Astrocyte of the spinal cord (primary cell): ENCODE measurements at regions not wholly inside any gene's neighbourhood (a gene's known extent, or its start where the extent isn't known, plus 50 kb on each side); places are given as distances from the start of the nearest gene placed in this dataset.

Source experiments
- DNase-seq: peaks from one replicate; pipeline ENCODE4 v3.0.0; 2011; ENCODE audit warnings: low read depth, low spot score
- H3K4me3 ChIP-seq: 2 replicates; pipeline ENCODE4 v1.5.1; 2011; ENCODE audit warnings: low read depth, mild to moderate bottlenecking, low read length, moderate library complexity
- in situ Hi-C: cut with HindIII; loops from 2 replicates; pipeline ENCODE4 v1.10.0; 2017; ENCODE audit warnings: low sequenced_read_pairs
- TF ChIP-seq, protein P1 (sequence below): IDR thresholded peaks from 2 replicates; pipeline ENCODE4 v1.5.1; 2012; ENCODE audit warnings: low read depth, mild to moderate bottlenecking, low read length, inconsistent platforms

DNA sequence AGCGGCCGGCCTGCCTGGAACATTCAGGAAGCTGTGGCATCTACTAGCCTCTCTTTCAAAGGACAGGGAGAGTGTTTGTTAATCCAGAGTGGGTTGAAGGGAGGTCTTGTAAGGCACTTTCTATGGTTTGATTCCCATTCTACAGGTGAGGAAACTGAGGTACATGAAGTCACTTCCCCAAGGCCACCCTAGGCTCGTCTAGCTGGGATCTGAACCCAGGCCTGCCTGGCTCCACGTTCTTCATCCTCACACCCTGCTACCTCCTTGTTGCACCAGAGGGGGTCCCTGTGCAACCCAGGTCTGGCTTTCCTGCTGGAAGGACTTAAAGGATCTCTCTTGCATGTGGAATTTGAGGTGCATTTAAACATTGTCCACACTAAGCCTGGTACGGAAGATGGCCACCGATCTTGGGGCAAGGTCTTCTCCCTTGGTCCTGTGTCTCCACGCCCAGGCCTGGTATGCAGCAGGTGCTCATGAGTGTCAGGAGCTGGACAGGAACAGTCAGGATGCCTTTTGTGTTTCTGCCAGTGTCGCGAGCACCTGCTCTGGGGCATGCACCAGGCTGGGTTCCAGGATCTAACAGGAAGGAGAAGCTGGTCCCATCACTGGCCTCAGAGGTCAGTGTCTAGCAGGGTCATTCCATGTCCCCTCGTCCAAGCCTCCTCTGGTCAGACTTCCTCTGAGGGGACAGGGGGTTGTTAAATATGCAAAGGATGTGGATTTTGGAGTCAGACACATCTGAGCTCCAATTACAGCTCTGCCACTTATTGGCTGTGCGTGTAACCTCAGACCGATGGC, 103.2 kb upstream of the RUNX3 start:
- H3K4me3 ChIP-seq = no peak overlapping the region
- TF ChIP-seq, protein P1, sequence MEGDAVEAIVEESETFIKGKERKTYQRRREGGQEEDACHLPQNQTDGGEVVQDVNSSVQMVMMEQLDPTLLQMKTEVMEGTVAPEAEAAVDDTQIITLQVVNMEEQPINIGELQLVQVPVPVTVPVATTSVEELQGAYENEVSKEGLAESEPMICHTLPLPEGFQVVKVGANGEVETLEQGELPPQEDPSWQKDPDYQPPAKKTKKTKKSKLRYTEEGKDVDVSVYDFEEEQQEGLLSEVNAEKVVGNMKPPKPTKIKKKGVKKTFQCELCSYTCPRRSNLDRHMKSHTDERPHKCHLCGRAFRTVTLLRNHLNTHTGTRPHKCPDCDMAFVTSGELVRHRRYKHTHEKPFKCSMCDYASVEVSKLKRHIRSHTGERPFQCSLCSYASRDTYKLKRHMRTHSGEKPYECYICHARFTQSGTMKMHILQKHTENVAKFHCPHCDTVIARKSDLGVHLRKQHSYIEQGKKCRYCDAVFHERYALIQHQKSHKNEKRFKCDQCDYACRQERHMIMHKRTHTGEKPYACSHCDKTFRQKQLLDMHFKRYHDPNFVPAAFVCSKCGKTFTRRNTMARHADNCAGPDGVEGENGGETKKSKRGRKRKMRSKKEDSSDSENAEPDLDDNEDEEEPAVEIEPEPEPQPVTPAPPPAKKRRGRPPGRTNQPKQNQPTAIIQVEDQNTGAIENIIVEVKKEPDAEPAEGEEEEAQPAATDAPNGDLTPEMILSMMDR = no peak
- in situ Hi-C loops = no loop called here
- DNase-seq = no peak

GRCh38 chr1:25031966-25032667, 102.0 kb upstream of the RUNX3 start:
- TF ChIP-seq, protein P1 = no peak
- in situ Hi-C loops = no loop called here
- DNase-seq = peak; percentile 73

GRCh38 chr1:25031601-25031965, 101.5 kb upstream of the RUNX3 start:
- no peak overlapping the region for H3K4me3 ChIP-seq
- DNase-seq = peak; percentile 23
- in situ Hi-C loops = no loop called here
- TF ChIP-seq, protein P1 = no peak

More at GRCh38 chr1:25031966-25032667, 102.0 kb upstream of the RUNX3 start:
- H3K4me3 ChIP-seq = no peak overlapping the region

DNA sequence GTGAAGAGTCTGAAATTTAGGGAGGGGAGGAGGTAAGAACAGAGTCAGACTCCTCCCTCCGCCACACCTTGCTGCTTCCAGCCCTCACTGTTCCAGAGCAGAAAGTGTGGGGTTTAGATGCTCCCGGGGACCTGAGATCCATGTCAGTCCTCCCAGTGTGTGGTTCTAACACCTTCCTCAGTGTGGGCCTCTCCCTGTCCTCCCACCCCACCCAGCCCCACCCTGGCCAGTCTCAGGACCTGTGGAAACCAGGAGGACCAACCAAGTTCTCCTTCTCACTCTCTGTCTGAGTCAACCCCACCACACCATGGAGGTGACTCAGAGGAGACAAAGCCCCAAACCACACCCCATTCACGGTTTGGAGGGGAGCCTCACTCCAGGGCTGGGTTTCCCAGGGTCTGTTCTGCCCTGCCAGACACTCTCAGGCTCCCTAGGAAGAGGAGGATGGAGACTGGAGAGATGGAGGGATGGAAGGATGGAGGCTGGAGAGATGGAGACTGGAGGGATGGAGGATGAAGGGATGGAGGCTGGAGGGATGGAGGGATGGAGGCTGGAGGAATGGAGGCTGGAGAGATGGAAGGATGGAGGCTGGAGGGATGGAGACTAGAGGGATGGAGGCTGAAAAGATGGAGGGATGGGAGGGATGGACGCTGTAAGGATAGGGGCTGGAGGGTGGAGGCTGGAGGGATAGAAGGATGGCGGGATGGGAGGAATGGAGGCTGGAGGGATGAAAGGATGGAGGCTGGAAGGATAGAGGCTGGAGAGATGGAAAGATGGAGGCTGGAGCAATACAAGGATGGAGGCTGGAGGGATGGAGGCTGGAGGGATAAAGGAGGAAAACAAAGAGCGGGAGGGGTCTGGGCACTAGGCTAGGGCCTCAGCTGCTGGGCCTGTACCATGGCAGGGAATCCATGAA, 100.9 kb upstream of the RUNX3 start:
- DNase-seq = peak; percentile 22
- TF ChIP-seq, protein P1 = no peak
- in situ Hi-C loops = no loop called here
- H3K4me3 ChIP-seq = no peak overlapping the region

DNA sequence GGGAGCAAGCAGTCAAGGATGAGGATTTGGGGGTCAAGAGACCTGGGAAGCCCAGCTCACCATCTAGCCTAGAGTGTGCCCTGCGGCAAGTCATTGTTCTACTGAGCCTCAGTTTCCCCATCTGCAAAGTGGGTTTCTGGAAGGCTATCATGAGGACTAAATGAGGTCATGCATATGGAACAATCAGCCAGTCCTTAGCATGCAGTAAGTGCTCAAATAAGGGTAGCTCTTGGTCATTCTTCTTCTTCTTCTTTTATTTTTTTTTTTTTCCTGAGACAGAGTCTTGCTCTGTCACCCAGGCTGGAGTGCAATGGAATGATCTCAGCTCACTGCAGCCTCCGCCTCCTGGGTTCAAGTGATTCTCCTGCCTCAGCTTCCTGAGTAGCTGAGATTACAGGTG, 99.9 kb upstream of the RUNX3 start:
- no peak for DNase-seq
- TF ChIP-seq, protein P1 = no peak
- H3K4me3 ChIP-seq = no peak overlapping the region
- in situ Hi-C loops = no loop called here

GRCh38 chr1:25028907-25029599, 99.0 kb upstream of the RUNX3 start:
- in situ Hi-C loops = no loop called here
- DNase-seq = no peak
- TF ChIP-seq, protein P1 = no peak
- no peak overlapping the region for H3K4me3 ChIP-seq
